ENCODE measurements at regions not wholly inside any gene's neighbourhood (a gene's known extent, or its start where the extent isn't known, plus 50 kb on each side); places are given as distances from the start of the nearest gene placed in this dataset.

DNA sequence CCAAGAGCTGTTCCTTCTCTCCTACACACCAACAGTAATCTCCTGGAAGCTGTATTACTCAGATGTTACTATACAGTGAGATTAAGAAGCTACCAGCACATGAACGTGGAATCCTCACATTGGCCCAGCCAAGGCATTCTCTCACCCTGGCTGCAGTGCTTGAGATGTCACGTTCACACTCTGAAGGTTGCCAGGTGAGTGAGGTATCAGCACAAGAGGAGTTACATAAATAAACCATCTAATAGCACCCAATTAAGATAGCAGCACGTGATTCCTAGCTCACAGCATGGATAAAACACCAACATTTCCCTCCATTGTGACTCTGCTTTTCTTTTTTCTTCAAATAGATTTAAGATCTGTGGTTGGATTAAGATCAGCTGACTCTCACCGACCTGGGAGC lies 182.8 kb downstream of the PLPP3 start:
- no peak for TF ChIP-seq CTCF (conservative IDR thresholded peaks at IDR 0.05; ENCODE audit: low read length)
- no peak for TF ChIP-seq EZH2phosphoT487 (IDR thresholded peaks at IDR 0.05; ENCODE audit: borderline replicate concordance)

All from Loucy (cell line).